Stomach (tissue), 4 donors: ENCODE measurements at regions not wholly inside any gene's neighbourhood (a gene's known extent, or its start where the extent isn't known, plus 50 kb on each side); places are given as distances from the start of the nearest gene placed in this dataset.

Experiments used
- CTCF ChIP-seq, 7 experiments: fragments of 450-650 bp in 4 of 7; fragments of 200-600 bp in 3 of 7; sonication (generic) in 3 of 7; IDR thresholded peaks; one replicate each; pipeline ENCODE4 v1.5.1; 2016 to 2019; ENCODE audit warnings: antibody characterized with exemption in 7 of 7, control low read depth in 2 of 7, mild to moderate bottlenecking in 1 of 7
- EP300 ChIP-seq: sonication (generic); formaldehyde crosslinking; IDR thresholded peaks from one replicate; pipeline ENCODE4 v1.6.1; 2017; ENCODE audit warnings: antibody characterized with exemption
- POLR2A ChIP-seq, 4 donors: fragments of 450-650 bp; IDR thresholded peaks; one replicate each; pipeline ENCODE4 v1.6.1; 2016; ENCODE audit warnings: antibody characterized with exemption in 4 of 4, control low read depth in 2 of 4, mild to moderate bottlenecking in 1 of 4, moderate library complexity in 1 of 4

GRCh38 chr6:1164600-1164999, 147.3 kb upstream of the FOXQ1 start:
- TF ChIP-seq CTCF (IDR thresholded peaks at IDR 0.05): no peak
- no peak for TF ChIP-seq POLR2A (IDR thresholded peaks at IDR 0.05)
- no peak for TF ChIP-seq EP300
